Breast epithelium (tissue), 3 donors: ENCODE measurements at regions not wholly inside any gene's neighbourhood (a gene's known extent, or its start where the extent isn't known, plus 50 kb on each side); places are given as distances from the start of the nearest gene placed in this dataset.

Experiments
- POLR2A ChIP-seq: fragments of 450-650 bp; IDR thresholded peaks from one replicate; pipeline ENCODE4 v1.6.1; 2016; ENCODE audit warnings: antibody characterized with exemption, mild to moderate bottlenecking, moderate library complexity
- POLR2AphosphoS5 ChIP-seq, 3 donors: sonication (generic); formaldehyde crosslinking; IDR thresholded peaks; one replicate each; pipeline ENCODE4 v1.6.1; 2017; ENCODE audit warnings: antibody characterized with exemption in 3 of 3
- TF ChIP-seq, protein P1 (sequence below), 3 donors: fragments of 450-650 bp; IDR thresholded peaks; one replicate each; pipeline ENCODE4 v1.5.1; 2016 to 2017; ENCODE audit warnings: antibody characterized with exemption in 3 of 3, mild to moderate bottlenecking in 3 of 3, moderate library complexity in 3 of 3

DNA sequence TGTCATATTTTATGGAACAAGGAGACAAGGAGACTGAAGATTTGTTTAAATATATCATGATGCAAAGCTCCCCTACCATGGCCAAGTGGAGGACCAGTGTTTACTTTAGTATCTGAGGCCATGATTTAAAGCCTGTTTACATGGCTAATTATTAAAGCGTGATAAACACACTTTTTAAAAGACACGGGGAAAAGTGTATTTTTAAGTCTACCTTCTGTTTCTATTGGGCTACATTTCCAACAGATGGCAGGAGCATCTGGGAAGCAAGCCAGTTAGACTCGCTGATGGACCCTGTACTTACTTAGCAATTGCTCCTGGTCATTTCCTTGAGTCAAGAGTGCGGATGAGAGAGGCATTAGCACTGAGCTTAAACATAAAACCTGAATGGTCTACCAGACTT is 480.3 kb upstream of the SEMA6A start:
- TF ChIP-seq POLR2A: no peak
- no peak for TF ChIP-seq POLR2AphosphoS5 (IDR thresholded peaks at IDR 0.05)
- TF ChIP-seq, protein P1, sequence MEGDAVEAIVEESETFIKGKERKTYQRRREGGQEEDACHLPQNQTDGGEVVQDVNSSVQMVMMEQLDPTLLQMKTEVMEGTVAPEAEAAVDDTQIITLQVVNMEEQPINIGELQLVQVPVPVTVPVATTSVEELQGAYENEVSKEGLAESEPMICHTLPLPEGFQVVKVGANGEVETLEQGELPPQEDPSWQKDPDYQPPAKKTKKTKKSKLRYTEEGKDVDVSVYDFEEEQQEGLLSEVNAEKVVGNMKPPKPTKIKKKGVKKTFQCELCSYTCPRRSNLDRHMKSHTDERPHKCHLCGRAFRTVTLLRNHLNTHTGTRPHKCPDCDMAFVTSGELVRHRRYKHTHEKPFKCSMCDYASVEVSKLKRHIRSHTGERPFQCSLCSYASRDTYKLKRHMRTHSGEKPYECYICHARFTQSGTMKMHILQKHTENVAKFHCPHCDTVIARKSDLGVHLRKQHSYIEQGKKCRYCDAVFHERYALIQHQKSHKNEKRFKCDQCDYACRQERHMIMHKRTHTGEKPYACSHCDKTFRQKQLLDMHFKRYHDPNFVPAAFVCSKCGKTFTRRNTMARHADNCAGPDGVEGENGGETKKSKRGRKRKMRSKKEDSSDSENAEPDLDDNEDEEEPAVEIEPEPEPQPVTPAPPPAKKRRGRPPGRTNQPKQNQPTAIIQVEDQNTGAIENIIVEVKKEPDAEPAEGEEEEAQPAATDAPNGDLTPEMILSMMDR (IDR thresholded peaks at IDR 0.05): no peak
